Suppressor macrophage treated with lipopolysaccharide for 4 hours (primary cell): ENCODE measurements at regions not wholly inside any gene's neighbourhood (a gene's known extent, or its start where the extent isn't known, plus 50 kb on each side); places are given as distances from the start of the nearest gene placed in this dataset.
"Not testable (repeated sequence)": the region's sequence is repeated elsewhere in the genome, so short reads cannot be mapped to it uniquely, and the experiment has no call there.

Experiments used
- DNase-seq: peaks from one replicate; pipeline ENCODE4 v3.0.0-alpha.2; 2020

DNA sequence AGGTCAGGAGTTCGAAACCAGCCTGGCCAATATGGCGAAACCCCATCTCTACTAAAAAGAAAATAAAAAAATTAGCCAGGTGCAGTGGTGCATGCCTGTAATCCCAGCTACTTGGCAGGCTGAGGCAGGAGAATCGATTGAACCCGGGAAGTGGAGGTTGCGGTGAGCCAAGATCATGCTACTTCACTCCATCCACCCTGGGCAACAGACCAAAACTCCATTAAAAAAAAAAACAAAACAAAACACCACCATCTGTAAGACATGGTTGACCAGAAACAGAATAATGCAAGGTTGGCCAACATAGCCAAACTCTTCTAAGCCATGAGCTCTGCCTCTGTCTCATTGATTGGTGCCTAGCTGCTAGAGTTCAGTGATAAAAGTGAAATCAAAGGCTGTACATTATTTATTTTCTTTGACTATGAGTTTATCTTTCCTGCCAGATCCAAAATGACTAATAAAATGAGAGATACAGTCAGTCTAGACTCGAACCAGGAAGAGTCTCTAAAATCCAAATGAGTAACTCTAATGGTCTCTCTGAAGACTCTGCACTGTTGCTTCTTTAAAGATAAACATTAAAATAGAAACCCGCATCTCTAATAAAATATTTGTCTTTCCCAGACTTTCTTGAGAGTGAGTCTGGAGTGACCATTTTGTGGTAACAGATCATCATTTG, 404.7 kb downstream of the DAD1 start:
- no peak for DNase-seq

DNA sequence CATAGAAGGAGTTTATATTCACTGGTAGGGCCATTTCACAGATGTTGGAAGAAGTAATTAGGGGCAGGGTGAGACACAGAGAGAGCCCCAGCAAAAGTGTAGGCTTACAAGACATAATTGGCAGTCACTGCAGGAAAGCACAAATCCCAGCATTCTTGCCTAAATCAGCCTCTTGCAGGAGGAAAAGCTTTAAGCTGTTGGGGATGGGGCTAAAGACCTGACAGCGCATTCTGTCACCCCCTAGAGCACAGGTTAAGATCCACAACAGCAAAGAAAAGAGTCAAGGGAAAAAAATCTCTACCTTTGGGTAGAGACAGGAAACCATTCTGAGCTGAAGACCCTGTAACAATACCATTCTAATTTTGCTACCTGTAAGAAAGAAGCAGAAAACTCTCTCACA, 409.0 kb downstream of the DAD1 start:
- no peak for DNase-seq

DNA sequence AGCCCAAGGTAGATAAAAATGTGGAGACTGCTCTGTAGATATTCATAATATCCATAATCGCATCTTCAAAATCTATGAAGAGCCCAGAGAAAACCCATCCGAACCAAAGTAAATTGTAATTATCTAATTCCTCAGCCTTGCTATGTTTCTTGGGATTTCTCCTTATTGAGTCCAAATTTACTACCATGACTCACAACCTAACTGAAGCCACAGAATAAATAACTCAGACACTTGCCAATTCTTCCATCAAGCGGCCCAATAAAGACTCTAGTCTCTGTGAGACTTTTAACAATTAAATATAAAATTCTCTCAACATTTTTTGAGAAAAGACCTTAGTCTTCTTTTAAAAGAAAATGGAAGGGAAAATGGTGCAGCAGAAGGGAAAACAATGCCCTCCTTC, 409.8 kb downstream of the DAD1 start:
- DNase-seq, result no peak

DNA sequence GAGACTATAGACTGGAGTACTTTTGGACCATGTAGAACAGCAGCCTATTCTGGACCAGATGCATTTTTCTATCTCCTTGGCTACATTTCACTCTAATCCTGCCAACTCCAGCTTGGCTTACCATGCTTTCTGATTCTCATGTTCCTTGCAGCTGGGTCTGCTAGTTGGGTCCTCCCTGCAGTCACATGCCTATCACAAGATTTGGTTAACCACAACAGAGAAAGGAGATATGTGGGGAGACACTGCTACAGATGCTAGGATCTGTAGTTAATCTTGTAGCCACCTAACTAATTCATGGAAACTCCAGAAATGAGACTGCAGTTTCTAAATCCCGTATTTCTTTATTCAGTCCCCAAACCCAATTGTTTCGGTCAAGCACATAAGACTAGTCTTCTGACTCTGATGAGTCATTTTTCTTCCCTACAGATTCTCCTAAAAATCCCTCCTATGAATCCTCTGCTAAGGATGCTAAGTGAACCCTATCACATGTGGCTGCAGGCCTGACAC, 410.6 kb downstream of the DAD1 start:
- DNase-seq, result no peak

DNA sequence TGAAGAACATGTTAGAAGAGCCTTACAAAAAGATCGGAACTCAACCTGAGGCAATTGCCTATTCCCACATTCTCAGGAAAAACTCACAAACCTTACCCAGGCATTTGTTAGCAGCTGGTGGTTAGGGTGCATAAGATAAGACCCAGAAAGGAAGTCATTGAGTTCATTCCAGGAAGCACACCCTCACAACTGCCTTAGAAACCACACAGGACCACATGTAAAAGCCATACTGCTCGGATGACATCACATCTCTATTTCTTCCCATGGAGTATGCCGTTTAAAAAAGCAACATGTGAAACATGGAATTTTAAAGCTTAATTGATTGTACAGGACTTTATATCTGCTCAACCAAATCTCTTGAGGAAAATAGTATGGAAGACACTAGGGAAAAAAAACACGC, 411.2 kb downstream of the DAD1 start:
- DNase-seq, result no peak

DNA sequence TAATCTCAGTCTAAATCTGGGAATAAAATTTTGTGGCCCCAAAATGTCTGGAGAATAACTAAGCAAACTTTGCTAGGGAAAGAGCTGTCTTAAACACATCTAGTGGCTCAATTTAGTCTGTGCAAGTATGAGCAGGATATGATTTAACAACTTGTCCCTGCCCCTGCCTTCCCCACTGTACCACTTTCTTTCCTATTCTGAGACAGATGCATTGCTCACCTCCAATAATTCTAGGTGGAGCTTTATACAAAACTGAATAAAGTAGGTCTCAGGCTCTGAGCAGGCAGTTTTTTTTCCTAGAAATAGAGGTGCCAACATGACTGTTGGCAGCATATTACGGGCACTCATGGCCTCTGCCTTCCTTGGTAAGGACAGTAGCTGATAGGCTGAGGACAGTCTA, 412.1 kb downstream of the DAD1 start:
- DNase-seq, result no peak

DNA sequence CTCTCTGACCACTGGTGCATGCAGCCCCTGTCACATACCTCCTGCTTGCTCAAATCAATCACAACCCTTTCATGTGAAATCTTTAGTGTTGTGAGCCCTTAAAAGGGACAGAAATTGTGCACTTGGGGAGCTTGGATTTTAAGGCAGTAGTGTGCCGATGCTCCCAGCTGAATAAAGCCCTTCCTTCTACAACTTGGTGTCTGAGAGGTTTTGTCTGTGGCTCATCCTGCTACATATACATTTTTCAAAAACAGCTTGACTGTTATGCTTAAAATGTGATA, 413.8 kb downstream of the DAD1 start:
- DNase-seq, result not testable (repeated sequence)

DNA sequence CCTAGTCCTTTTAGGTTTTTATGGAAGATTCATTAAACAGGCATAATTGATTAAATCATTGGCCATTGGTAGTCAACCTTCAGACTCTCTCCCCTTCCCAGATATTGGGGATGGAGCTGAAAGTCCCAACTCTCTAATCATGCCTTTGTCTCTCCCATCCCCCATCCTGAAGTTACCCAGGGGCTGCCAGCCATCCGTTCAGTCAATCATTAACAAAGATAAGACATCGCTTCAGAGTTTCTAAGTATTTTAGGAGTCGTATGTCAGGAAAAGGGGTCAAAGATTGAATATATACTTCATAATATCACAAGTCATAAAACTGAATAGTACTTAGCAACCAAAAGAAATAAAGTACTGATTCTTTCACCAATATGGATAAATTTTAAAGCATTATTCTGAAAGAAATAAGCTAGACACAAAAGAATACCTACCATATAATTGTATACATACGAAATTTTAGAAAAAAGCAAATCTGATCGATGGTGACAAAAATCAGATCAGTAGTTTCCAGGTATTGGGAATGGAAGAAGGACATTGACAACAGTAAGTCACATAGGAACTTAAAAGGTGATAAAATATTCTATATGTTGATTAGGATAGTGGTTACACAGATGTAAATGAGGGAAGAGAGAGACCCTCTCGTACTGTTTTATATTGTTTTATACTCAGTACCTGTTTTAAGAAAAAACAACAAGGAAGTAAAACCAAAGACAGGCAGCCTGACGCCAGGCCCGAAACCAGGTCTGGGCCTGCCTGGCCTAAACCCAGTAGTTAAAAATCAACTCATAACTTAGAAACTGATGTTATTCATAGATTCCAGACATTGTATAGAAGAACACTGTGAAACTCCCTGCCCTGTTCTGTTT, 414.4 kb downstream of the DAD1 start:
- no peak for DNase-seq

DNA sequence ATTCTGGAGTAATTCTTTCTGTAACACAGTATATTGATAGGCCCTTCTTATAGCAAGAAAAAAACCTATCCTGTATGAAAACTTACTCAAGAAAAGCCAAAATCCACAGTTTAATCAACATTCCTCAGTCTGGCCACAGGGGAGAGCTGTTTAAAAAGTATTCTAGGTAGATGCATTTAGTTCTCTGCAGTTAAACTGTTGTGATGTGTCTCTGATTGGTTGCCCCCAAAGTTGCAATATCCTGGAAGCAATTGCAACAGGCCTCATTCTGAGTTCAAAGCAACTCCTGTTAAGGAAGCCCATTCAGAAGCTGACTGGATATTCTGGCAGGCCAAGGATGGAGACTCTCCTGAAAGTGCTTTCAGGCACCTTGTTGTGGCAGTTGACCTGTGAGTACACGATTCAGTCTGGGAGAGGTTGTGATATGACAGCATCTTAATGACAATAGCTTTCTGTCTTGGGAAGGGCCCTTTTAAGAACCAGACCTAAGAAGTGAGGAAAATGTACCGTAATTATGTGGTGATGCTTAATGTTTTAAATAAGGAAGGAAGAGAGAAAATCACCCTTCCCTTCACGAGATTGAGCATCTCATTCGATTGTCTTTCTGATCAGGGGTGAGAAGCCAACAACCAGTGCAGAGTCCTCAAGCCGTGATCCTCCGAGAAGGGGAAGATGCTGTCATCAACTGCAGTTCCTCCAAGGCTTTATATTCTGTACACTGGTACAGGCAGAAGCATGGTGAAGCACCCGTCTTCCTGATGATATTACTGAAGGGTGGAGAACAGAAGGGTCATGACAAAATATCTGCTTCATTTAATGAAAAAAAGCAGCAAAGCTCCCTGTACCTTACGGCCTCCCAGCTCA, 420.7 kb downstream of the DAD1 start:
- no peak for DNase-seq

DNA sequence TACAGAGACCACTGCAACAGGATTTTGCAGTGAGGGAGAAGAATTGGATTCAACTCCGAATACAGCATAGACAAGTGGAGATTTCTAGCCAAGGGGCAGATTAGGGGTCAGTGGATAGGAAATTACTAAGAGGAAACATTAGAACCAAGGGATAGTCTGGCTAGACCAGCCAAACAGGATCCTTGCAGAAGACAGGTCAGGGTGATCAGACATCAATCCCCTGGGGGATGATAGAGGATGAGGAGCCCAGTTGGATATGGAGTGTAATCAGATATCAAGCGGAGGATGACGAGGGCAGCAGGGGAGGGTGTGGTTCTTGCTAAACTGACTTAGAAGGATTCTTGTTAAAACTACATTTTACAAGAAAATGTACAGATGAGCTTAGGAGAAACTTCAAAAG, 424.4 kb downstream of the DAD1 start:
- DNase-seq, result no peak

DNA sequence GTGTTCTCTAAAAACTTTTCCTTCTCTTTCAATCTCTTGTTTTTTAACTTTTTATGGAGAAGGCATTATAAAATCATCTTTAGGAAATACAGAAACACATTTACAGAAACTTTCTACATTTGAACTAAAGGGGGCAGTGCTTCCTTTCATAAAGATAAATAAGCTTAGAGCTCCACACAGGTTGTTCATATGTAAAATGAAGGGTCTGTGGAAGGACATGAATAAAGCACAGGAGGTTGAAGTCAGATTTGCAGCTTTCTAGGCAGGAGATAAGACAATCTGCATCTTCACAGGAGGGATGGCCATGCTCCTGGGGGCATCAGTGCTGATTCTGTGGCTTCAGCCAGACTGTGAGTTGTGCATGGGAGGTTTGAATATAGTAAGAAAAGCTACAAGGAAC, 426.0 kb downstream of the DAD1 start:
- peak; percentile 10 for DNase-seq

DNA sequence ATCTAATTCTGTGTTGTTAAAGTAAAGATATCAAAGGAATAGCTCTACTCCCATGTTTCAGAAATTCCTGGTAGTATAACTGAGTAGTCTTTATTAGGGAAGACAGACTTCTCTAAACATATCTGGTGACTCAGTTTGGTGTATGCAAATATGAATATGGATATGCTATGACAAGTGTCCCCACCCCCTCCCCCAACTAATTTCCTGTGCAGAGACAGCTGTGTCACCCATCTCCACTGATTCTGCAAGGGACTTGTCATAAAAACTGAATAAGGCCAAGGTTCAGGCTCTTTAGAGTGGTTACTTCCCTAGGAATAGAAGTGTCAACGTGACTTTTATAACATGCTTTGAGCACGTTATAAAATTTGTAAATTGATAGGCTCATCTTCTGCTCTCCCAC, 429.1 kb downstream of the DAD1 start:
- DNase-seq, result peak; percentile 75

DNA sequence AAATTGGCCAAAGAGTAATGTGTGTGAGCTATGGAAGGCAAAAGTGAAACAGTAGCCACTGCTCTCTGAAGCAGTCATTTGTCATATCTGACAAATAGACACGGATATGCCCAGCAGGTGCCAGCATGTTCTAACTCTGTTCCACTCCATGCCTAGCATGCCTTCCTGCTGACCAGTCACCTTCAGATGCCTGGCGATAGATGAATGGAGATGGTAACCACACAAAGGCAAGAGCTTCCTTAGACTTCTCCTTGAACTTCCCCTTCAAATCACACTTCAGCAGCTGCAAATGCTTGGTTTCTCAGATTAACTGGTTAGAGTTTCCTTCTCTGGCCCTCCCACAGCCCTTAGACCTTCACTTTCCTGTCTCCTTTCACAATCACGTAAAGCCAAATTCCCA, 429.9 kb downstream of the DAD1 start:
- DNase-seq, result peak; percentile 32

DNA sequence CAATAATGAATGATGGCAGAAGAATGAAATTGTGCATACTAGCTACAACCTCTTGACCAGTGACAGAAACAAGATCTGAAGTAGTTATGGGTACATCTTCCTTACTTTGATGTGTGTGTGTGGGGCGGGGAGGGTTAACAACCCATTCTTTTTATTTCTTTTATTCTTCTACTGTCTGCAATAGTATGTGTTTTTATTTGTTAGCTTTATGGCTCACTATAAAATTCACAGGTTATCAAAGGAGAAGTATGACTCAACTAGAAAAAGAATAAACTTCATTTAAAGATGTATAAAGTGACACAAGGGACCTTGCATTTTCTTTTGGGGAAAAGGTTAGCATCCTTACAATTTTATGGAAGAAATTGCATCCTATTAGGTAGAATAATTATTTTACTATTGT, 430.5 kb downstream of the DAD1 start:
- DNase-seq, result no peak

DNA sequence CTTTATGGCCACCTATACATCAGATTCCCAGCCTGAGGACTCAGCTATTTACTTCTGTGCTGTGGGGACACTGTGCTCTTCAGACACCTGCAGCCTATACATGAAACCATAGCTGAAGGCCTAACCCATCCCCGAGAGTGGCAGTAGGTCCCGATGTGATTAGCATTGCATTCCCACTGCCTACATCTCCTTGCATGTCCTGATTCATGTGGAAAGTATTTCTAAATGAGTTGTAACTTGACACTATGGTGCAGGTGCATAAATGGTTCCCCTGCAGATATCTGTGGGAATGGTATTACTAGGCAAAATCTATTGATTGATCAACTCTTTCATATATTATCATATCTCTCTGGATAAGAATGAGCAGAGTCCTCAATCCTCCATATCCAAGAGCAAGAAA, 433.5 kb downstream of the DAD1 start:
- no peak for DNase-seq

DNA sequence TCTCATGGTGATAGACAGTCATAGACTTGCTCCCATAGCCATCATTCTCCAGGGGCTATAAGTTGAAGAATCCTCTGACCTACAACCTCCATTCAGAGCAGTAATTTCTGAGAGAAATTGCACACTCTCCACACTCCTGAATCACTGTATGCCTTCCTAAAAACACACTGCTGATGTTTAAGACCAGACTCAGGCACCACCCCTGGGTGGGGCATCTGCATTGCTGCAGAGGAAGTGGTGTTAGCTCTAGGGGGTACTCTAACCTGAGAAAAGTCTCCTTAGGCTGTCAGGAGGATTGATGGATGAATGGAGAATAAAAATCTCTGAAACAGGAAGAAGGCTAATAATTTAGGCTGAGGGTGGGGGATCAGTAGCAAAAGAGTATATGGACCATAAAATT, 436.1 kb downstream of the DAD1 start:
- DNase-seq, result no peak

DNA sequence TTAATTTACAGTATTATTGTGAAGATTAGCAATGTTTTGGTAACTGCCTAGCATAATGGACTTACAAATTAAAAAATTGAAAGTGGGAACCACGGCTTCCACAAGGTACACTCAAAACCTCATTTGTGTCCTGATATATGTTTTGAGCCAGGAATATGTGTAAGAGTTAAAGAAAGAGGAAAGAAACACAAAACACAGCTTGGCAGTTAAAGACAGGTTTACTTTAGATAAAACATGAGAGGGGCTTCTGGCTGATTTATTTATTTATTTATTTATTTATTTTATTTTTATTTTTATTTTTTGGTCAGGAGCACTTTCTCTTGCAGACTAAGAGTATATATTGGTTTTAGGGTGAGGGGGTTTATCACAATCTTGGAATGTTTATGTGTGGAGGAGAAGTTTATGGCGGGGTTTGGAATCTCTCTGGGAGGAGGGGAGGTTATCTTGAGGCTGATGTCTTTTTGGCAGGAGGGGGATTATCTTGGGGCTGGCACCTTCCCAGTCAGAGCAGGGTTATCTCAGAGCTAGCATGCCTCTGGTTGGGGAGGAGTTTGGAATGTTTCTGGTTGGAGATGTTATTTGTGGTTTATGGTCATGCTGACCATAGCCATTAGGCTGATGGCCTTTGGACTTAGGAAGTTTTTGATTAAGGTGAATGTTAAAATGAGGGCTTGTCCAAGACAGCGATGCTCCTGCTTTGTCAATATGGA, 436.7 kb downstream of the DAD1 start:
- DNase-seq, result no peak

DNA sequence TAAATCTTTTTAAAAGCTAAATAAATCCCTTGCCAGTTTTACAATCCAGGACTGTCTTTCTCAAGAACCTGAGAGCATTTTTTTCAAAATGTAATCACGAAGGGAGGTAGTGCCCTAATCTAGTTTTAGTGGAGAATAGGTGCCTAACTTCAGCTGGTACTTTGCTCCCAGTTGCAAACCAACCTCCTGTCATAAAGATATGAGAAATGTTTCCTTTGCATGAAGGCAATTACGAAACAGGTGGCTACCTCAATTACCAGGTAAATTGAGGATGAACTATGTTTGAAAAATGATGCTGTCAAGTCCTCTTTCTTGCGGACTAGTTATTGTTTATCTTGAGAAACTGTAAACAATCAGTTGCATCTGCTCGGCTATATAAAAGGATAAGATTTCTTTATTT, 437.9 kb downstream of the DAD1 start:
- DNase-seq, result no peak

DNA sequence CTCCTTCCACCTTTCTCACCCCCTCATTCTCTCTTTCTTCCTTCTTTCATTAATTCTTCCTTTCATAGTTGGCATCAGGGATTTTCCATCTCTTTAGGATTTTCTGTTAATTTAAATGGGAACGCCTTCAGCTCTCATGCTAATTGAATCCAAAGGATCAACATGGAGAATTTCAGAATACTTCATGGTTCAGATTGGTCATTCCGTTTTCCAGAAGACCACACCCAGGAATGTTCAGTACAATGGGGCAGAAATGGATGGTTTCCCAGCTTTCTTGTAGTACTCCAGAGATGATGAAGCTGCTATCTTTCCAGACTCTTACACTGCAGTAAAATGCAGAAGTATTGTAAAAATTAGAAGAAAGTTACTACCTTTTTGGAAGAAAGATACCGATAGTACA, 440.0 kb downstream of the DAD1 start:
- DNase-seq, result no peak

DNA sequence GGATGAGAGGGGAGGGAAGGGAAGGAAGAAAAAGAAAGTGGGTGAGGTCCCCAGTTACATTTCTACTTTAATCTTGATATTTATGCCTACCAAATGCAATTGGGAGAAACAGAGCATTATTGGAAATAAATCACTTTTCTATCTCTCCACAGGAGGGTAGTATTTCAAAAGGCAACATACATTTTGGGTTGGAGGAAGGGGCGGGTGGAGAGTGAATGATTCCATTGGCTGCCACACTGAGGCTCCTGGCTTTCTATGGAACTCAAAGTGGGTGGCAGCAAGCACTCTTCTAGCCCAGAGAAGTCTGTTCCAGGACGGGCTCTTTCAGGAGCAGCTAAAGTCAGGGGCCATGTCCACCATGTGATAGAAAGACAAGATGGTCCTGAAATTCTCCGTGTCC, 441.3 kb downstream of the DAD1 start:
- DNase-seq, result no peak

DNA sequence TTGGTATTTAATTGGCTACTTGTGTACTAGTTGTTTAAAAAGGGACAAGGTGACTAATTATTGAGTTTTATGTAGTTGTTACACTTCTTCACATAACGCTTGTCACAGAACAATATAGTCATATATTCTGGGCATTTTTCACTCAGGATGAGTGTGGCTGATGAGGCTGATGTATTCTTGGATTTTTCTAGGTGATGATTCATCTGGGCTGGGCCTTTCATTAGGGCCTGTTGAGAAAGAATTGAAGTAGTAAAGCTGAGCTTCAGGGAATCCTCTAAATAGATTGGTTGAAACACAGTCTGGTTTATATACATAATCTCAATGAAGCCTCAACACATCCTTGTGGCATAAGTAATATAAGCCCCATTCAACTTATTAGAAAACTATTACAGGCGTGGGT, 445.7 kb downstream of the DAD1 start:
- peak; percentile 24 for DNase-seq

DNA sequence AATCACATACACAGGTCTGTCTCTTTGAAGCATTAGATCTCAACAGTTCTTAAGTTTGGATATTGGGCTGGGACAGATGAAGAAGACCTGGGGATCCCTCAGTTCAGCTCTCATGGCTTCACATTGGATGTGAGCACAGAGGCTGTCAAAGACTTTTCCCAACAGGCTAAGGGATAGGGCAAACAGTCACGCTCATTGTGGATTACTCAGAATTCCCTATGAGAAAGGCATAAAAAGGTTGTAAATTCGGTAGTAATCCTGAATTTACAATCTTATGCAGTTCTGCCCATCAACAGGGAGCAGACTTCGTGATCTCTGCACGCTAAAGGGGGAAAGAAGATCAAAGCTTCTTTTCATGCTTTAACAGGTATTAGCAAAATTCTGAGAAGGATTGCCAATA, 448.4 kb downstream of the DAD1 start:
- no peak for DNase-seq
